Sigmoid colon (tissue), 4 donors: ENCODE measurements at regions not wholly inside any gene's neighbourhood (a gene's known extent, or its start where the extent isn't known, plus 50 kb on each side); places are given as distances from the start of the nearest gene placed in this dataset.

ENCODE experiments used
- EP300 ChIP-seq, 4 donors: sonication (generic); formaldehyde crosslinking; IDR thresholded peaks; one replicate each; pipeline ENCODE4 v1.6.1; 2017; ENCODE audit warnings: antibody characterized with exemption in 4 of 4
- POLR2A ChIP-seq, 2 donors: fragments of 450-650 bp; IDR thresholded peaks; one replicate each; pipeline ENCODE4 v1.6.1; 2016; ENCODE audit warnings: antibody characterized with exemption in 2 of 2, mild to moderate bottlenecking in 2 of 2, moderate library complexity in 2 of 2

GRCh38 chr5:91457681-91458058, 74.6 kb upstream of the ARRDC3 start:
- TF ChIP-seq POLR2A (IDR thresholded peaks at IDR 0.05) (no peak), EP300 (IDR thresholded peaks at IDR 0.05) (no peak)
